Muscle of leg (tissue), 3 donors: ENCODE measurements at regions not wholly inside any gene's neighbourhood (a gene's known extent, or its start where the extent isn't known, plus 50 kb on each side); places are given as distances from the start of the nearest gene placed in this dataset.

Experiments used
- DNase-seq: peaks from one replicate; pipeline ENCODE4 v3.0.0; 2013
- H3K27ac ChIP-seq: one replicate; pipeline ENCODE4 v1.5.1; 2013; ENCODE audit warnings: mild to moderate bottlenecking, low read length, control low read depth
- H3K27me3 ChIP-seq: one replicate; pipeline ENCODE4 v1.6.1; 2013; ENCODE audit warnings: low read length; ENCODE audit not compliant: control insufficient read depth, insufficient read depth
- H3K36me3 ChIP-seq: one replicate; pipeline ENCODE4 v1.6.1; 2013; ENCODE audit warnings: low read length; ENCODE audit not compliant: control insufficient read depth, insufficient read depth
- H3K4me1 ChIP-seq: one replicate; pipeline ENCODE4 v1.6.1; 2013; ENCODE audit warnings: low read length; ENCODE audit not compliant: control insufficient read depth, insufficient read depth
- H3K4me3 ChIP-seq: one replicate; pipeline ENCODE4 v1.5.1; 2013; ENCODE audit warnings: low read length, control low read depth
- H3K9me3 ChIP-seq: replicated peaks from 2 replicates; pipeline ENCODE4 v1.6.1; 2013; ENCODE audit warnings: low read depth, low read length; ENCODE audit not compliant: control insufficient read depth
- WGBS: methylation state at CpG from one replicate; pipeline ENCODE4 v1.1.5; 2013; ENCODE audit warnings: missing lambda C conversion rate; ENCODE audit not compliant: insufficient coverage; 5-methylcytosine and 5-hydroxymethylcytosine counted together

DNA sequence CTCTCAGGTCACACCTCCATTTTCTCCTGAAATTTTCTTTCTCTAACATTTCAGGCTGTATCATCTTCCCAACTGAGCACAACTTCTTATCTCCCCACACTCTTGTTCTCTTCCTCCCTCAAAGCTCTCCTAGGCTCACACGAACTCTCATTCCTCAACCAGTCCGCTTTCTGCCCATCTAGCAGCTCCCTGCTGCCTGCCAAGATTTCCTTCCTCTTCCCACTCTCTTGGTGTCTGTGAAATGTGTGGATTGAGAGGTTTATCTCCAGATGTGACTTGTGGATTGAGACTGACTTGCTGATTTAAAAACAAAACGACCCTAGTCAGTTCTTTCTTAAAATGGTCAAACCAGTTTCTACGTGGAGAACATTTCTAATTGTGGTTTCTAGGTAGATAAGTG is 106.3 kb downstream of the MTNR1B start:
- 51% methylated on average over 2 of the region's 4 CpGs for WGBS
- H3K9me3 ChIP-seq: no peaks in the 10 kb centered on the region
- no peaks in the 10 kb centered on the region for H3K36me3 ChIP-seq
- DNase-seq: no peak
- no peak overlapping the region for H3K27ac ChIP-seq
- H3K4me3 ChIP-seq: no peak overlapping the region
- no peaks in the 10 kb centered on the region for H3K4me1 ChIP-seq
- no peaks in the 10 kb centered on the region for H3K27me3 ChIP-seq

DNA sequence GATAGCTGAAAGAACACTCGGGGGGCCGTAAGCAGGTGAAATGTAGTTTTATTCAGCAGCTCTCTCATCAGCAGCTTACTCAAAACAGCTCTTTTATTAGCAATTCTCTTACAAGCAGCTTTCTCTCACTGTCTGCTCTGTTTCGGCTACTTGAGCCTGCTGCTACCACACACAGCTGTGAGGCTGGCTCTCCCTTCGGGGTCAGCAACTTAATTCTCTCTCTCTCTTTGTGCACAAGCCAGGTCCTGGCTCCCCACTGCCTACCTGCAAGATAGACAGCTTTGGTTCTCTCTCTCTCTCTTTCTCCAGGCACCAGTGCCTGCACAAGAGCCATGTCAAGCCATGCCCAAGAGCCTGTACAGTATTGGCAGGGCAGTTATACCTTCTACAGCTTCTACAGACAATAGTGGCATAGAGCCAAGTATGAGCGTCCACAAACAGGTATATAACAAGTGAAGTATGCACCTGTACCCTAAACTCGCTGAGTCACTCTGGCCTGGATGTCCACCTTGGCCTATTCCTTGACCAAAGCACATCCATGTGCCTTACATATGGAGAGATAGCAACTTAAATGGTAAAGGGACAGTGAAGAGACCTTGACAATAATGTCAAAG is 110.8 kb downstream of the MTNR1B start:
- peak; percentile 9 for DNase-seq

GRCh38 chr11:93081694-93082093 is 112.2 kb downstream of the MTNR1B start:
- Histone ChIP-seq H3K9me3 (no peaks in the 10 kb centered on the region), H3K27ac (no peak overlapping the region), H3K4me3 (no peak overlapping the region), H3K4me1 (no peaks in the 10 kb centered on the region), H3K27me3 (no peaks in the 10 kb centered on the region), H3K36me3 (no peaks in the 10 kb centered on the region)
- no peak for DNase-seq
- 56% methylated on average over 1 of the region's 1 CpG for WGBS

More for the DNA sequence above, 110.8 kb downstream of the MTNR1B start:
- no peaks in the 10 kb centered on the region for H3K9me3 ChIP-seq
- no peaks in the 10 kb centered on the region for H3K27me3 ChIP-seq
- 40% methylated on average over 2 of the region's 6 CpGs for WGBS
- H3K4me1 ChIP-seq: no peaks in the 10 kb centered on the region
- no peak overlapping the region for H3K27ac ChIP-seq
- no peaks in the 10 kb centered on the region for H3K36me3 ChIP-seq
- H3K4me3 ChIP-seq: no peak overlapping the region

GRCh38 chr11:93082900-93083299 is 113.4 kb downstream of the MTNR1B start:
- WGBS: 85% methylated on average over 4 of the region's 6 CpGs
- no peak for DNase-seq
- no peaks in the 10 kb centered on the region for H3K4me1 ChIP-seq
- H3K36me3 ChIP-seq: no peaks in the 10 kb centered on the region
- no peak overlapping the region for H3K4me3 ChIP-seq
- H3K27ac ChIP-seq: no peak overlapping the region
- H3K9me3 ChIP-seq: no peaks in the 10 kb centered on the region
- no peaks in the 10 kb centered on the region for H3K27me3 ChIP-seq

DNA sequence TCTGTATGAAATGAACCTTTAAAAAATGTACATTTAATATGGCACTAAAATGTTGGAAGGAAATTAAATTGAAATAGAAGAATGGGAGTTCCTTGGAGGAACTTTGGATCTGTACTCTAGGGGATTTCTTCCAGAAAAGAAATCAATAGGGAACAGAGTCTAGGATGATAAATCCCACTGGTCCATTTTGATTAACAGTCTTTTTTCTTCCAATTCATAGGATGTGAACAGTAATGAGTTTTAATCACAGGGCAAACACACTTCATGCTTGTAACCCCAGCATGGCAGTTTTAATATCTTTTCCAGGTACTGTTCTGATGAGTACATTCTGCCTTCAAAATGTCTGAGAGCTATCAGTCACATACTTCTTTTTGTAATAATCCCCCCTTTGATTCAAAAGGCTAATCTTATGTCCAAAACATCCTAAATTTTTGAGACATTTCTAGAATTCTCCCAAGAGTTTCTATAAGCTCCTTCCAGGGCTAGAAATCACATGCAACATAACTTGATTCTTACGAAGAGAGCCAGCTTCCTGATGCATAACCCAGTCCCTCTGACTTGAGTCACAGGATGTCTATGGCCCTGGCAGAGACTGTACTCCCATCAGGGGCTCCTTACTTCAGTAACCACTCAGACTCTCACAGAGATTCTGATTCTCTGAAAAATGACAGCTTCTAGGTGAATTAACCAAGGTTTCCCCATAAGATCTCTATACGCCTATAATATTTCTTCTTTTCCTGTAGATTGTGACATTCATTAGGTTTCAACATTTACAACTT is 112.9 kb downstream of the SLC36A4 start:
- no peak for DNase-seq
- H3K4me3 ChIP-seq: no peak overlapping the region
- WGBS: 33% methylated on average over 1 of the region's 2 CpGs
- no peaks in the 10 kb centered on the region for H3K4me1 ChIP-seq
- H3K36me3 ChIP-seq: no peaks in the 10 kb centered on the region
- H3K9me3 ChIP-seq: no peaks in the 10 kb centered on the region
- H3K27me3 ChIP-seq: no peaks in the 10 kb centered on the region
- no peak overlapping the region for H3K27ac ChIP-seq

- H3K27ac ChIP-seq: no peak overlapping the region
- H3K4me3 ChIP-seq: no peak overlapping the region
- peak; percentile 42 for DNase-seq
- H3K9me3 ChIP-seq: no peaks in the 10 kb centered on the region
- 100% methylated on average over 1 of the region's 5 CpGs for WGBS
- H3K36me3 ChIP-seq: no peaks in the 10 kb centered on the region
- no peaks in the 10 kb centered on the region for H3K27me3 ChIP-seq
- H3K4me1 ChIP-seq: no peaks in the 10 kb centered on the region
Measured at GRCh38 chr11:93089474-93090102, 108.2 kb downstream of the SLC36A4 start.
